ENCODE measurements at regions not wholly inside any gene's neighbourhood (a gene's known extent, or its start where the extent isn't known, plus 50 kb on each side); places are given as distances from the start of the nearest gene placed in this dataset.

DNA sequence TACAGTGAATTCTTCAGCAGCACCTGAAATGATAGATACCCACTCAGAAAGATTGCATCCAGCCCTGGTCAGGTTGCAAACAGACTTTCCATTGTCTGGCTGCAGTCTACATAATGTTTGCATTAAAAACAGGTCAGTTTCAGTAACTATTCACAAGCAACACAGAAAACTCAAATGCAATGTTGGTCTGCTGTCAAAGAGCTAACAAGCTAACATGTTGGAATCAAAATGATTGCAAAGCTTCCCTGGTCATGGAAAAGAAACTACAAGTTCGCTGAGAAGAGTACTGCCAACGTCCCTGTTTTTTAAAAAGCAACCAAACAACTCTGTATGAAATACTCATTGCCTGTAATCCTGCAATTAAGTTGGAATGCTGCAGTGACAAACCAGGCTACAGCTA, 374.7 kb downstream of the ADAMTS20 start:
- H3K36me3 ChIP-seq (ENCODE audit: control insufficient read depth in 1 of 2, insufficient read depth in 2 of 2, low read length in 2 of 2), result no peaks in the 10 kb centered on the region
- CTCF ChIA-PET, result no interaction called here

More for the DNA sequence above, 374.7 kb downstream of the ADAMTS20 start:
- no peak overlapping the region for H2AFZ ChIP-seq (ENCODE audit: low read depth, low read length, poor library complexity, severe bottlenecking)
- DNase-seq (ENCODE audit: low read depth, low spot score) (no peak), ATAC-seq (no peak)
- no peak overlapping the region for H3K4me2 ChIP-seq (ENCODE audit: low read length)
- intact Hi-C loops (cut with micrococcal nuclease), result no loop called here
- H3K4me3 ChIP-seq (replicated peaks in 1 of 2; ENCODE audit: low read depth in 1 of 2, low read length in 2 of 2), result no peak overlapping the region
- no peaks in the 10 kb centered on the region for H4K20me1 ChIP-seq (ENCODE audit: insufficient read depth)
- ChIA-PET POLR2A (no interaction called here), RAD21 (ENCODE audit: low non-redundant PET in 1 of 2, low total read pairs in 2 of 2, uncharacterized antibody in 2 of 2, unreplicated experiment in 2 of 2) (no interaction called here)
- H3K4me1 ChIP-seq (ENCODE audit: control insufficient read depth in 1 of 2, insufficient read depth in 2 of 2, low read length in 2 of 2), result no peaks in the 10 kb centered on the region
- no peaks in the 10 kb centered on the region for H3K9me3 ChIP-seq (ENCODE audit: control insufficient read depth in 1 of 2, insufficient read depth in 1 of 2, low read depth in 1 of 2, low read length in 2 of 2)
- H3K27ac ChIP-seq (ENCODE audit: low read depth, low read length), result no peak overlapping the region
- TF ChIP-seq ZNF274 (IDR thresholded peaks at IDR 0.05; ENCODE audit: low read depth, low read length) (no peak), EZH2phosphoT487 (IDR thresholded peaks at IDR 0.05; ENCODE audit: borderline replicate concordance) (no peak), RAD21 (IDR thresholded peaks at IDR 0.05; ENCODE audit: low read depth) (no peak), YY1 (IDR thresholded peaks at IDR 0.05; ENCODE audit: extremely low read depth, insufficient replicate concordance, low read depth, low read length) (no peak), TCF7L2 (IDR thresholded peaks at IDR 0.05; ENCODE audit: borderline replicate concordance, extremely low read depth, insufficient read depth, insufficient read length) (no peak), CBX3 (IDR thresholded peaks at IDR 0.05; ENCODE audit: low read depth) (no peak), EZH2 (IDR thresholded peaks at IDR 0.05) (no peak), JUND (IDR thresholded peaks at IDR 0.05) (no peak), FOSL1 (IDR thresholded peaks at IDR 0.05; ENCODE audit: low read depth) (no peak), POLR2AphosphoS5 (IDR thresholded peaks at IDR 0.05; ENCODE audit: low read depth, low read length) (no peak), ZFX (IDR thresholded peaks at IDR 0.05) (no peak), SRF (IDR thresholded peaks at IDR 0.05; ENCODE audit: low read depth) (no peak), CEBPB (IDR thresholded peaks at IDR 0.05; ENCODE audit: low read depth) (no peak), POLR2A (IDR thresholded peaks at IDR 0.05; ENCODE audit: borderline replicate concordance, extremely low read depth, insufficient read depth, insufficient read length) (no peak), ELF1 (IDR thresholded peaks at IDR 0.05; ENCODE audit: borderline replicate concordance, low read depth) (no peak)
- TF ChIP-seq, protein P1, sequence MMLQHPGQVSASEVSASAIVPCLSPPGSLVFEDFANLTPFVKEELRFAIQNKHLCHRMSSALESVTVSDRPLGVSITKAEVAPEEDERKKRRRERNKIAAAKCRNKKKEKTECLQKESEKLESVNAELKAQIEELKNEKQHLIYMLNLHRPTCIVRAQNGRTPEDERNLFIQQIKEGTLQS (IDR thresholded peaks at IDR 0.05), result no peak
- TF ChIP-seq, protein P2, sequence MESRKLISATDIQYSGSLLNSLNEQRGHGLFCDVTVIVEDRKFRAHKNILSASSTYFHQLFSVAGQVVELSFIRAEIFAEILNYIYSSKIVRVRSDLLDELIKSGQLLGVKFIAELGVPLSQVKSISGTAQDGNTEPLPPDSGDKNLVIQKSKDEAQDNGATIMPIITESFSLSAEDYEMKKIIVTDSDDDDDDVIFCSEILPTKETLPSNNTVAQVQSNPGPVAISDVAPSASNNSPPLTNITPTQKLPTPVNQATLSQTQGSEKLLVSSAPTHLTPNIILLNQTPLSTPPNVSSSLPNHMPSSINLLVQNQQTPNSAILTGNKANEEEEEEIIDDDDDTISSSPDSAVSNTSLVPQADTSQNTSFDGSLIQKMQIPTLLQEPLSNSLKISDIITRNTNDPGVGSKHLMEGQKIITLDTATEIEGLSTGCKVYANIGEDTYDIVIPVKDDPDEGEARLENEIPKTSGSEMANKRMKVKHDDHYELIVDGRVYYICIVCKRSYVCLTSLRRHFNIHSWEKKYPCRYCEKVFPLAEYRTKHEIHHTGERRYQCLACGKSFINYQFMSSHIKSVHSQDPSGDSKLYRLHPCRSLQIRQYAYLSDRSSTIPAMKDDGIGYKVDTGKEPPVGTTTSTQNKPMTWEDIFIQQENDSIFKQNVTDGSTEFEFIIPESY (IDR thresholded peaks at IDR 0.05; ENCODE audit: extremely low read depth, insufficient replicate concordance, low read length), result no peak
- TF ChIP-seq, protein P3, sequence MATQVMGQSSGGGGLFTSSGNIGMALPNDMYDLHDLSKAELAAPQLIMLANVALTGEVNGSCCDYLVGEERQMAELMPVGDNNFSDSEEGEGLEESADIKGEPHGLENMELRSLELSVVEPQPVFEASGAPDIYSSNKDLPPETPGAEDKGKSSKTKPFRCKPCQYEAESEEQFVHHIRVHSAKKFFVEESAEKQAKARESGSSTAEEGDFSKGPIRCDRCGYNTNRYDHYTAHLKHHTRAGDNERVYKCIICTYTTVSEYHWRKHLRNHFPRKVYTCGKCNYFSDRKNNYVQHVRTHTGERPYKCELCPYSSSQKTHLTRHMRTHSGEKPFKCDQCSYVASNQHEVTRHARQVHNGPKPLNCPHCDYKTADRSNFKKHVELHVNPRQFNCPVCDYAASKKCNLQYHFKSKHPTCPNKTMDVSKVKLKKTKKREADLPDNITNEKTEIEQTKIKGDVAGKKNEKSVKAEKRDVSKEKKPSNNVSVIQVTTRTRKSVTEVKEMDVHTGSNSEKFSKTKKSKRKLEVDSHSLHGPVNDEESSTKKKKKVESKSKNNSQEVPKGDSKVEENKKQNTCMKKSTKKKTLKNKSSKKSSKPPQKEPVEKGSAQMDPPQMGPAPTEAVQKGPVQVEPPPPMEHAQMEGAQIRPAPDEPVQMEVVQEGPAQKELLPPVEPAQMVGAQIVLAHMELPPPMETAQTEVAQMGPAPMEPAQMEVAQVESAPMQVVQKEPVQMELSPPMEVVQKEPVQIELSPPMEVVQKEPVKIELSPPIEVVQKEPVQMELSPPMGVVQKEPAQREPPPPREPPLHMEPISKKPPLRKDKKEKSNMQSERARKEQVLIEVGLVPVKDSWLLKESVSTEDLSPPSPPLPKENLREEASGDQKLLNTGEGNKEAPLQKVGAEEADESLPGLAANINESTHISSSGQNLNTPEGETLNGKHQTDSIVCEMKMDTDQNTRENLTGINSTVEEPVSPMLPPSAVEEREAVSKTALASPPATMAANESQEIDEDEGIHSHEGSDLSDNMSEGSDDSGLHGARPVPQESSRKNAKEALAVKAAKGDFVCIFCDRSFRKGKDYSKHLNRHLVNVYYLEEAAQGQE (IDR thresholded peaks at IDR 0.05; ENCODE audit: low read depth), result no peak
- TF ChIP-seq, protein P4, sequence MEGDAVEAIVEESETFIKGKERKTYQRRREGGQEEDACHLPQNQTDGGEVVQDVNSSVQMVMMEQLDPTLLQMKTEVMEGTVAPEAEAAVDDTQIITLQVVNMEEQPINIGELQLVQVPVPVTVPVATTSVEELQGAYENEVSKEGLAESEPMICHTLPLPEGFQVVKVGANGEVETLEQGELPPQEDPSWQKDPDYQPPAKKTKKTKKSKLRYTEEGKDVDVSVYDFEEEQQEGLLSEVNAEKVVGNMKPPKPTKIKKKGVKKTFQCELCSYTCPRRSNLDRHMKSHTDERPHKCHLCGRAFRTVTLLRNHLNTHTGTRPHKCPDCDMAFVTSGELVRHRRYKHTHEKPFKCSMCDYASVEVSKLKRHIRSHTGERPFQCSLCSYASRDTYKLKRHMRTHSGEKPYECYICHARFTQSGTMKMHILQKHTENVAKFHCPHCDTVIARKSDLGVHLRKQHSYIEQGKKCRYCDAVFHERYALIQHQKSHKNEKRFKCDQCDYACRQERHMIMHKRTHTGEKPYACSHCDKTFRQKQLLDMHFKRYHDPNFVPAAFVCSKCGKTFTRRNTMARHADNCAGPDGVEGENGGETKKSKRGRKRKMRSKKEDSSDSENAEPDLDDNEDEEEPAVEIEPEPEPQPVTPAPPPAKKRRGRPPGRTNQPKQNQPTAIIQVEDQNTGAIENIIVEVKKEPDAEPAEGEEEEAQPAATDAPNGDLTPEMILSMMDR (IDR thresholded peaks at IDR 0.05 in 2 of 3, conservative IDR thresholded peaks at IDR 0.05 in 1 of 3; ENCODE audit: borderline replicate concordance in 1 of 3, insufficient read depth in 1 of 3, low read depth in 2 of 3, low read length in 2 of 3), result no peak
- TF ChIP-seq, protein P5, sequence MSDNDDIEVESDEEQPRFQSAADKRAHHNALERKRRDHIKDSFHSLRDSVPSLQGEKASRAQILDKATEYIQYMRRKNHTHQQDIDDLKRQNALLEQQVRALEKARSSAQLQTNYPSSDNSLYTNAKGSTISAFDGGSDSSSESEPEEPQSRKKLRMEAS (IDR thresholded peaks at IDR 0.05), result no peak
- BruUV-seq (replicated peaks), result no TSS peak
- H3K9ac ChIP-seq (ENCODE audit: low read length), result no peak overlapping the region
- no peaks in the 10 kb centered on the region for H3K27me3 ChIP-seq (ENCODE audit: insufficient read depth, low read length)
- no peaks in the 10 kb centered on the region for H3K9me2 ChIP-seq (ENCODE audit: insufficient read depth)
- no peaks in the 10 kb centered on the region for H3K79me2 ChIP-seq (ENCODE audit: insufficient read depth, low read length)
